ENCODE measurements at regions not wholly inside any gene's neighbourhood (a gene's known extent, or its start where the extent isn't known, plus 50 kb on each side); places are given as distances from the start of the nearest gene placed in this dataset.

DNA sequence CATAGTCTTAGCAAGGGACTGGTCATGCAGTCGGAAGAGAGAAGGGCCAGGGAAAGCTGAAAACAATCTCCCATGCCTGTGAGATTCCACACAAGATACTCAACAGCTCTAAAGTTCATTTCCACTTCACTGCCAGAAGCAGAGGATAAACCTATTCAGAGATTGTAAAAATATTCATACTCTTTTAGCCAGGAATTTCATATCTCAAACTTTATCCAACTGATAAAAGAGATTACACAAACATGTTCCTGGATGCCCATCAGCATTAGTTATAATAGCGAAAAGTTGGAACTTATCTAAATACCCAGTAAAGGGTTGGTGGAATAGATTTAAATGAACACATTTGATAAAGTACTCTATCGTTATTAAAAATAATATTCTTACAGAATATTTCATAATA, 75.2 kb upstream of the ARHGEF3 start:
- Histone ChIP-seq H3K36me3 (no peaks in the 10 kb centered on the region), H3K4me3 (no peak overlapping the region), H3K9me3 (no peaks in the 10 kb centered on the region), H3K27me3 (no peaks in the 10 kb centered on the region)
- no peak for DNase-seq

DNA sequence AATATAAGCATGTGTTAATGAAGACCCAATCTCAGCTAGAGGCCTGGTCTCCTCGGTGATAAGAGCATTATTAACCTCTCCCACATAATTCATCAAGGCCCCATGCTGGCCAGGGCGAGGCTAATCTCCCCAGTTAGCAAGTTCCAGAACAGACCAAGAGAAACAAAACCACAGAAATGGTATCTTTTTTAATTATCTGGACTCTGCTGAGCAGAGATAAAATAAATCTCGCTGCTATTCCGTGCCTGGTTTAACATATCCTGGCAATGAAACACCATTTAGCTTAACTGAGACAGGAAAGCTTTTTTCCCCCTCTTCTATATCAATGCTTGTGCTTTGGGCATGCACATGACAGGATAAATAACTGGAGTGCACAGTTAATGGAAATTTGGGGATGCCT, 72.5 kb upstream of the ARHGEF3 start:
- no peaks in the 10 kb centered on the region for H3K9me3 ChIP-seq
- no peak for DNase-seq
- H3K36me3 ChIP-seq = no peaks in the 10 kb centered on the region
- H3K4me3 ChIP-seq = no peak overlapping the region
- no peaks in the 10 kb centered on the region for H3K27me3 ChIP-seq

DNA sequence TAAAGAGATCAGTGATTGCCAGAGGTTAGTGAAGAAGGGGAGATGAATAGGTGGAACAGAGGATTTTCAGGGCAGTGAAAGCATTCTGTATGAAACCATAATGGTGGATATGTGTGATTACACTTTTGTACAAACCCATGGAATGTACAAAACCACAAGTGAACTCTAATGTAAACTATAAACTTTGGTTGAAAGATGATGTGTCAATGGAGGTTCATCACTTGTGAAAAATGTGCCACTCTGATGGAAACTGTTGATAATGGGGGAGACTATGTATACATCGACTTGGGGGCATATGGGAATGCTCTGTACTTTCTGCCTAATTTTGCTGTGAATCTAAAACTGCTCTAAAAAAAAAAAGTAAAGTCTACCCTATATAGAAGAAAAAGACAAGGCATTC, 68.7 kb upstream of the ARHGEF3 start:
- H3K27me3 ChIP-seq = no peaks in the 10 kb centered on the region
- no peaks in the 10 kb centered on the region for H3K9me3 ChIP-seq
- no peak overlapping the region for H3K4me3 ChIP-seq
- H3K36me3 ChIP-seq = no peaks in the 10 kb centered on the region
- no peak for DNase-seq

DNA sequence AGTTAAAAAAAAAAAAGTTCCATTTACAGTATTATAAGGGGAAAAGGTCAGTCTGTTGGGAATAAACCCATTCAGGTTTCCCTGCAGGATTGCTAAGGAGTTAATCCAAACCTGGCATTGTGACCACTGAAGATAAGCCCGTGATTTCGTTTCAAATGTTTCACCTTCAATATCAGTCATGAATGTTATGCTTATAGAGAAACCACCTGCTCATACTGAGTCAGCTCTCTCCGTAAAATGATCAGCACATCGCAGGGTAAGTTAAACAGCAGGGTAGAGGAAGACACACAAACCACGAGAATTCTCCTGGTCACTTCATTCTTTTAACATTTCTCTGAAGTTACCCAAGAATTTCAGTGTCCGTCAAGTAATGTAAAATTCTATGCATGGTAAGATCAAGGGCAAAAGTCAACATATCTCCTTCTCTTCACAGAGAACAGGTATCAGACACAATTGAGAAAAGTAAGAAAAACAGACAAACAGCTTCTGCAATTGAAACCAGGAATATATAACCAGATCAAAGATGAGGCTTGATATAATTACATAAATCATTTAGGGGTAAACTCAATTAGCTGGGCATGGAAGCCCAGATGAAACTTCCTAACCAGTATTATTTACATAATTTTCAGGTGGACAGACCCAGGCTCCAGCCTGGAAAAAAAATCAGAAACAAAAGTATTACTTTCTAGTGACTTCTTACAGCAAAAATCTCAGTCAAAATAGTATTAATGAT, 67.6 kb upstream of the ARHGEF3 start:
- H3K36me3 ChIP-seq = no peaks in the 10 kb centered on the region
- no peaks in the 10 kb centered on the region for H3K9me3 ChIP-seq
- DNase-seq = no peak
- no peak overlapping the region for H3K4me3 ChIP-seq
- H3K27me3 ChIP-seq = no peaks in the 10 kb centered on the region

DNA sequence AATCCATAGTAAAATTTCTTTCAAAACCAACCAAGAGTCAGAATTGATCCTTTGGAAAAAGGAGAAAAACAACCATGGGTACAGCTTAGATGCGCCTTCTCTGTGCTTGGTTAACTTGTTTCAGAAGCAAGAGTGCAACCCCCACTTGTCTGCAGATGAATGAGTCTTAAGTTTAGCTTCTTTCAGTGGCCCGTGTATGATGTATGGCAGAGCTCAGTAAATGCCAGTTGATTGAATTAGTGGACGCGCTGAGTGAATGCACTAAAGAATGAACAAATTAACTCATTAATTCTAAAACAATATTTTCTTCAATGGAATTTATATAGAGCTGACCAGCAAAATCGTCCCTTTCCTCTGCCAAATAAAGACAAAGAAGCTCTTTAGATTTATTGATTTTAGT, 67.0 kb upstream of the ARHGEF3 start:
- Histone ChIP-seq H3K4me3 (no peak overlapping the region), H3K9me3 (no peaks in the 10 kb centered on the region), H3K36me3 (no peaks in the 10 kb centered on the region), H3K27me3 (no peaks in the 10 kb centered on the region)
- DNase-seq = no peak

DNA sequence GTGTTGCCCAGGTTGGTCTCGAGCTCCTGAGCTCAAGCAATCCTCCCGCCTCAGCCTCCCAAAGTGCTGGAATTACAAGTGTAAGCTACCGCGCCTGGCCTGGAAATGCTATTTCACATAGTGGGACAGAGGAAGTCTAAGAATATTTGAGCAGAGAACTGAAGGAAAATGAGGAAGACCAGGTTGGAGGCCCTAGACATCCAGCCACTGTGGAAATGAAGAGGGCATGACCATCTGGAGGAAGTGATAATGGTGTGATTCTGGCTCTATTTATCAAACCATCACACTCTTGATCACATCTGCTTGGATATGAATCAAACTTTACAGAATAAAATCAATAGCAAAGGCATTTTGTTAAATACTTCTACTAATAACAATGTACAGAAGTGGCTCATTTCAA, 65.9 kb upstream of the ARHGEF3 start:
- H3K36me3 ChIP-seq = no peaks in the 10 kb centered on the region
- H3K4me3 ChIP-seq = no peak overlapping the region
- no peaks in the 10 kb centered on the region for H3K9me3 ChIP-seq
- H3K27me3 ChIP-seq = no peaks in the 10 kb centered on the region
- no peak for DNase-seq

DNA sequence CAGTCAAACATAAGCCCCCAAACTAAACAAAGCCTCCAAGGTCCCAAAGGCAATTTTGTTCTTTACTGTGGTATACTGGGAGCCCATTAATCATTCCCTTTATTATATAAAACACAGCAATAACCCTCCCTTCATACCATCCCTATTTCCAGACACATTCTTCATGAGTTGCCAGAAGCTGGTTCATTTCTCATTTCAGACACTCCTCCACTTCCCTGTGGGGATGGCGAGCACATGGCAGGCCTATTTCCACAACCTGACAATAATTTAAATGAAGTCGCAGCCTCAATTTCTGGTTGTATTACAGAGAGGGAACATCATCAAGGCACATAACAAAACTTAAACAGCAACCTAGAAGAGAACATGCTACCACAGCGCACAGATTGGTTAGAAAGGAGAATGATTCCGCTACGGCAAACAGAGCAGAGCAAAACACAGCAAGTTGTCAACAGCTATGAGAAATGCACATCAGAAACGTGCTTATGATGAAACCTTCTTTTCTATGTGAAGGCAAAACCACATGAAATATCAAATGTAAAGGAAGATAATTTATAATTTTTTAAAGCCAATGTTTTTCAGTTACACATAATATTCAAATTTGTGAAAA, 63.3 kb upstream of the ARHGEF3 start:
- no peaks in the 10 kb centered on the region for H3K27me3 ChIP-seq
- no peak for DNase-seq
- H3K4me3 ChIP-seq = no peak overlapping the region
- H3K36me3 ChIP-seq = no peaks in the 10 kb centered on the region
- H3K9me3 ChIP-seq = no peaks in the 10 kb centered on the region

DNA sequence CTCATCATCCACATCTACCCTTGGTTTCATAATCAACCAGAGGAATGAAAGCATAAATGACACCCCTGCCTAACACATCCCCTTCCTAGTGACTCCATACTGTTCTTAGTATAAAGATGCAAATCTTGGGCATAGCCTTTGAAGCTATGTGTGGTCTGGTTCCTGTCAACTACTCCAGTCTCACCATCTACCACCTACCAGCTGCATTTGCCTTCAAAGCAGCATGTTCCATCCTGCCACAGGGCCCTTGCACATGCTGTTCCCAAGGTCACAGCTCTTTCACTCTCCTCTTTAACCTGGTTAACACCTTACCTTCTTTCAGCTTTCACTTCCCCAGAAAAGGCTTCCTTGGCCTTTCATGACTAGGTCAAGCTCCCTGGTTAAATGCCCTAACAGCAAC, 62.3 kb upstream of the ARHGEF3 start:
- no peaks in the 10 kb centered on the region for H3K9me3 ChIP-seq
- DNase-seq = no peak
- H3K36me3 ChIP-seq = no peaks in the 10 kb centered on the region

DNA sequence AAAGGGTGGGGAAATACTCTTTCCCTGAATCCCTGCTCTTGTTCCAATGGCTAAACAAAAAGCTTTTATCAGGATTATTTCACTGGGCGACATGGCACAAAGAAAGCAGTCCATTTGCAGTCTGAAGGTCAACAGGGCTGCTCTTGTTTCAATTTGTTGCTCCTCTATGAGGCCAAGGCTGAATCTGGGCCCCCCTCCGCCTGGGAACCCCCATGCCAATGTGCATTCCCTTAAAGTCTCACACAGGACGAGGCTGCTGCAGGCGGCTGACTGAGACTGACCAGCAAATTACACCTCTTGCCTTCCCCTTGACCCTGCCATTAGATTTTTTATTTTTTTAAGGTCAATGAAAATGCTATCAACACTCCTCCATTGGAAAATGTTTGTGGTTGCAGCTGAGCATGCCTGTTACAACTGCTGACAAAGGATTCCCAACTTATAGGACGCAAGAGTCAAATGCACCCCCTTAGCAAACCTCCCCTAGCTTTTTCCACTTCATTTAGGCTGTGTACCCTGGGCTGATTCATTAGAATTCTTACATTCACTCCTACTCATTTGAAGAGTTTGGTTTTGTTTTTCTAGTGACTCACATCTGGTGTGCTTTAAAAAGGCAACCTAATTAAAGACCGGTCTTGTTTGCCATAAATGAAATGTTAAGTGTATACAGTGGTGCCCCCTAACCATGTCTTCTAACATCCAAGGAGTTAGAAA, 60.8 kb upstream of the ARHGEF3 start:
- Histone ChIP-seq H3K4me3 (no peak overlapping the region), H3K36me3 (no peaks in the 10 kb centered on the region), H3K9me3 (no peaks in the 10 kb centered on the region), H3K27me3 (no peaks in the 10 kb centered on the region)
- DNase-seq = no peak

More for the DNA sequence above, 62.3 kb upstream of the ARHGEF3 start:
- no peak overlapping the region for H3K4me3 ChIP-seq
- H3K27me3 ChIP-seq = no peaks in the 10 kb centered on the region

DNA sequence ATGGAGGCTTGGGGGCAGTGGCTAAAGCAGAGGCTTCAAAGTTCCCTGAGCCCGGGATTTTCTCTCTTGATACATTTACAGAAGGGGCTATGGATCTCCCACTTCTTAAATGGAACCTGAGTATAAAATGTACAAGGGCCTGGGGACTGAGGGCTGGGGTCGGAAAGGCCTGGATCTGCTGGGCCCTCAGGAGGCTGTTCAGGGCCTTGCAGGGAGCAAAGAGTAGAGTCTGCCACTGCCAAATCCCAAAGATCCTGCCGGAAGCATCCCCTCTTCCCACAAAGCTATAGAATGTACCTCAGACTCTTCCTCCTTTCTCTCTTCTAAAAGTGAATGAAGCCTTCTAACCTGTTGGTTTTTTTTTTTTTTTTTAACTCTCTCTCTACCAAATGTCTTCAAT, 59.8 kb upstream of the ARHGEF3 start:
- no peak overlapping the region for H3K4me3 ChIP-seq
- DNase-seq = no peak
- no peaks in the 10 kb centered on the region for H3K27me3 ChIP-seq
- no peaks in the 10 kb centered on the region for H3K9me3 ChIP-seq
- no peaks in the 10 kb centered on the region for H3K36me3 ChIP-seq

DNA sequence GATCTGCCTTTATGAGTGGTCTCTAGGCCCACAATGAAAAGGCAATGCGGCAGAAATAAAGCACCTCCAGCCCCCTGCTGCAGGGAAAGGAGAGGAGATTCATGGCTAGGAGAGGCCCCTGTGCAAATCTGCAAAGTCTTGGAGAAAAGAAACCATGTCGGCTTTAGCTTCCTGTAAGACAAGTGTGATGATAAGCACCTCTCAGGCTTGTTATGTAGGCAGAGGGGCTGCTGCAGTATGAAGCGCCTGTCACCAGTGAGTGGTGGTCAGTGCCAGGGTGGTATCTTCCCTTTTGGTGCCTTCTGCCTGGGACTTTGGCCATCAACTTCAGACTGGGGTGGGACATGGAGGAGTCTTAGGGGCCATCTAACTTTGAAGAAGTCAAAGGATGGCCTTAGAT, 59.2 kb upstream of the ARHGEF3 start:
- no peak overlapping the region for H3K4me3 ChIP-seq
- no peaks in the 10 kb centered on the region for H3K9me3 ChIP-seq
- no peaks in the 10 kb centered on the region for H3K27me3 ChIP-seq
- no peak for DNase-seq
- no peaks in the 10 kb centered on the region for H3K36me3 ChIP-seq

DNA sequence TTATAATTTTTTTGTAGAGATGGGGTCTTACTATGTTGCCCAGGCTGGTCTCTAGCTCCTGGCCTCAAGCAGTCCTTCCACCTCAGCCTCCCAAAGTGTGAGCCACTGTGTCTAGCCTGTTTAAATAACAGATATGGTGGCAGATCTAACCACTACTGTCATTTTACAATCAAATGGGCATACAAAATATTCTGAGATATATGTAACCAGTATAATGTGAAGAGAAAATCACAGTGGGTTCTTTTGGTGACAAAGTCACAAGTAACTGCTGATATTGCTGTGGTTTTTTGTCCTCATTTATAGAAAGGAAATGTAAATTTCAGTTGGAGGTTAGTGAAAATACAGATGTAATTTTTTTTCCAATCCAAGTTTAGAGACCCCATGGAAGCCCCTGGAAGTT, 58.6 kb upstream of the ARHGEF3 start:
- H3K4me3 ChIP-seq = no peak overlapping the region
- no peaks in the 10 kb centered on the region for H3K27me3 ChIP-seq
- no peaks in the 10 kb centered on the region for H3K9me3 ChIP-seq
- no peaks in the 10 kb centered on the region for H3K36me3 ChIP-seq
- DNase-seq = no peak

DNA sequence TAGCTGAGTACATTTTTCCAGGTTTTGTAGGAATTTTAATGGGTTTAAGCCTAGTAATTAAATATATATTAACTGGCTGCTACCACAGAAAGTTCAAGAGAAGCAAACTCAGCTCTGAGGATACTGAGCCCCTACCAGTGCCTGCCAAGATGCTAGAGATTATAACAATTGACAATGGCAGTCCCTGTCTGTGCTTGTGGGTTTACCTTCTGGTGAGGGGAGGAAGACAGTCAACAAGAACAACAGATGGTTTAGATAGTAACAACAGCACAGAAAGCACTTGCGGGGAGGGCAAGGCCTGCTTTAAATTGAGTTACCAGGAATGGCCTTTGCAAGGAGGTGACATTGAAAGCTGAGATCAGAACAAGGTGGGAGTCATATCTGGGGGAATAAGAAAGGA, 56.6 kb upstream of the ARHGEF3 start:
- no peak for DNase-seq
- no peak overlapping the region for H3K4me3 ChIP-seq
- no peaks in the 10 kb centered on the region for H3K36me3 ChIP-seq

DNA sequence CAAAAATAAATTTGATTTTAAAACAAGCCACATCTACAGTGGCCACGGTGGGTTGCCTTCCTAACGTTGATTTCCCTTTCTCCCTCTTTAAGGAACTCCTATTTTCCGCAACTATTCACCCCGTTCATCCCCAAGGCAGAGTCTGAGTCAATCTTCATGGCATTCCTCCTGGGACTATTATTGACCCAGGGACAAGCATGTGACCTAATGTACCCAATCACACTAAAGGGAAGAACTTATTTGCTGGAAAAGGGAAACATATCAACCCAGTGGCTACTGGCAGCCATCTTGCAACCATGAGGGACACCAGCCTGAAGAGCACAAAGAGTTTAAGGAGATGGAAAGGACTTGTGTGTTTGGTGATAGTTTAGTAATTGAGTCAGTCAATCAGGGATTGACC, 55.4 kb upstream of the ARHGEF3 start:
- H3K4me3 ChIP-seq = no peak overlapping the region
- DNase-seq = no peak
- H3K27me3 ChIP-seq = no peaks in the 10 kb centered on the region
- no peaks in the 10 kb centered on the region for H3K36me3 ChIP-seq
- H3K9me3 ChIP-seq = no peaks in the 10 kb centered on the region

More for the DNA sequence above, 56.6 kb upstream of the ARHGEF3 start:
- H3K27me3 ChIP-seq = no peaks in the 10 kb centered on the region
- no peaks in the 10 kb centered on the region for H3K9me3 ChIP-seq

DNA sequence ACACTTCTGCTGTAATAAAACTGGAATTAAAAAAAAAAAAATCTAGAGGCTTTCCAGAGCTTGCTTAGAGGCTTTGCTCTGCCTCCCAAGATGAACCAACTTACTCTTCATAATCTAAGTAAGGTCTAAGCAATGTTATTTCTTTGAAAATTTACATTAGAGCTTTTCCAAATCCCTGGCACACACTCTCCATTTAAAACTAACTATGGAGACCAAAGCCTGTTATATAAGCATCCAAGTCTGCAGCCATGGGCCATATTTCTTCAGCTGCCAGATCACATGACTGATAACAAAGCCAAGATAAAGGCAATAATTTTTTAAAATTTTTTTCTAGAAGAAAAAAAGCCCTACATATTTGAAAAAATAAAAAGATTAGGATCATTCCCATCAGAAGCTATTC, 55.0 kb upstream of the ARHGEF3 start:
- Histone ChIP-seq H3K27me3 (no peaks in the 10 kb centered on the region), H3K9me3 (no peaks in the 10 kb centered on the region), H3K4me3 (no peak overlapping the region), H3K36me3 (no peaks in the 10 kb centered on the region)
- no peak for DNase-seq

DNA sequence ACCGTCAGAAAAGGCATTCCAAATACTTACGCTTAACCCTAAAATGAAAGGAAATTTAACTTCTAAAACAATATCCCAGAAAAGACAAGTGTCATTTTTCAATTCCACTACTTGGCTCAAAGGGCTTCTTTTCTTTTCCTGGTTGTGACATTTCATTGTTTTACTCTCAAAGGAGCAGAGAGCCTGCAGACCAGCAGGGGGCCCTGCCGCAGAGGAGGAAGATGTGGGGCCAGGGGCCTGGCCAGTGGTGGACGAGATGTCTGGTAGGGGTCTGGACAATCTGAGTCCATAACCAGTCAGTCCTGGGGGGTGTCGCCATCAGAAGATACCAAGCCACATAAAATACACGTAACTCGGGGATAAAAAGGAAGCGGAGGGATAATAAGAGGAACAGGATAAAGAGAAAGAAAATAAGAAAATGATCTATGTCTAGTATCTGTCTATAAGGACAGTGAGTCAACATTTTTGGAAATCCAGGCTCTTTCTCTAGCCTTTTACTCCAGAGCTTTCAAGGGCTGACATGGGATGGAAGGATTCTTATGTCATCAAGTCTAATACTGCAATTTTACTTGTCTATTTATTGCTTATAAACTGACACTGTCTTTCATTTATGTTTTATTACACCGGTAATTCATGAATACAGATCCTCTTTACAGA, 54.2 kb upstream of the ARHGEF3 start:
- Histone ChIP-seq H3K36me3 (no peaks in the 10 kb centered on the region), H3K27me3 (no peaks in the 10 kb centered on the region), H3K9me3 (no peaks in the 10 kb centered on the region), H3K4me3 (no peak overlapping the region)
- DNase-seq = no peak

DNA sequence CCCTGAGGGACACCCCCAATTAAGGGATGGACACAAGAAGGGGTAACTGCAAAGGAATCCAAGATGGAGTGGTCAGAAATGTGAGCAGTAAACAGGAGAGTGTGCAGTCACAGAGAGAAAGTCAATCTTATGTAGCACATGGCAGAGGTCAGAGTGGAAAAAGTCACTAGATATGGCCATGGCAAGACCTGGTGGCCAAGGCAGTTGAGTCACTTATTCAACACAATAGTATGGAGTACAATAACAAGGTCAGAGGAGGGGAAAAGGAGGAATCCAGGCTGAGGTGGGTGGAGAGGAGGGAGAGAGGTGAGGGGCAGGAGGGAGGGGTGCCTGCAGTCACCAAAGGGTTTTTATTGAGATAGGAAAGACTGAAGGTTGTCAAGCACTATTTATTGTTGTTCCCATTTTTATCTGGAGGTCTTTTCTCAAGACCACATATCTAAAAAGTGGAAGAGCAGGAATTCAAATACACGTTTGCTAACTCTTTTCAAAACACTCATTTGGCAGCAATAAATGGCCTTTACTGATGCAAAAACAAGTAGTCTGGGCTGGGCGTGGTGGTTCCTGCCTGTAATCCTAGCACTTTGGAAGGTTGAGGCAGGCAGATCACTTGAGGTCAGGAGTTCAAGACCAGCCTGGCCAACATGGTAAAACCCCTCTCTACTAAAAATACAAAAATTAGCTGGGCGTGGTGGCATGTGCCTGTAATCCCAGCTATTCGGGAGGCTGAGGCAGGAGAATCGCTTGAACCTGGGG, 53.3 kb upstream of the ARHGEF3 start:
- no peak for DNase-seq
- Histone ChIP-seq H3K4me3 (no peak overlapping the region), H3K36me3 (no peaks in the 10 kb centered on the region)

More for the DNA sequence above, 53.3 kb upstream of the ARHGEF3 start:
- H3K27me3 ChIP-seq = no peaks in the 10 kb centered on the region
- no peaks in the 10 kb centered on the region for H3K9me3 ChIP-seq

Data from MG63 (cell line).